ENCODE measurements at regions not wholly inside any gene's neighbourhood (a gene's known extent, or its start where the extent isn't known, plus 50 kb on each side); places are given as distances from the start of the nearest gene placed in this dataset.

DNA sequence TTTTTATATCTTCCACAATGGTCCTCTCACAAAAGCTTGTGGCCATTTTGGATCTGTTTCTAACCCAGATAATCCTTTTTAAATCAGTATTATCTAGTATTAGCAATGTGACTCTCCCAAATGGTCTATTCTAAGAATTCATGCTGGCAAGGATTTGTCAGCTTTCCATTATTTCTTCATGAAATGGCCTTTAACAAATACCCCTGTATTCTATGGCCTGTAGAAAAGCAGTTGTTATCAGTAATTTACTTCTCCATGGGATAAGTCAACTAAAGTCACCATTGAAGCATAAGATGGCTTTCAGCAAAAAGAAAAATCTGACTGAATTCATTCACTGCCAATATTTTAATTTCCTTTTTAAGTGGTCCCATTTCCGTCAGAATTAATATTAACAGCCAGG lies 346.4 kb upstream of the FAM174A start:
- Histone ChIP-seq H3K4me1 (ENCODE audit: control insufficient read depth, insufficient read depth, low read length) (no peaks in the 10 kb centered on the region), H3K27me3 (ENCODE audit: control insufficient read depth, insufficient read depth, low read length) (no peaks in the 10 kb centered on the region), H3K4me2 (ENCODE audit: low read length) (no peak overlapping the region), H3K9me3 (replicated peaks; ENCODE audit: low read length) (no peaks in the 10 kb centered on the region), H3K4me3 (ENCODE audit: low read length) (no peak overlapping the region), H3K9ac (ENCODE audit: low read depth, low read length) (no peak overlapping the region), H3K36me3 (ENCODE audit: insufficient read depth, low read length) (no peaks in the 10 kb centered on the region)

DNA sequence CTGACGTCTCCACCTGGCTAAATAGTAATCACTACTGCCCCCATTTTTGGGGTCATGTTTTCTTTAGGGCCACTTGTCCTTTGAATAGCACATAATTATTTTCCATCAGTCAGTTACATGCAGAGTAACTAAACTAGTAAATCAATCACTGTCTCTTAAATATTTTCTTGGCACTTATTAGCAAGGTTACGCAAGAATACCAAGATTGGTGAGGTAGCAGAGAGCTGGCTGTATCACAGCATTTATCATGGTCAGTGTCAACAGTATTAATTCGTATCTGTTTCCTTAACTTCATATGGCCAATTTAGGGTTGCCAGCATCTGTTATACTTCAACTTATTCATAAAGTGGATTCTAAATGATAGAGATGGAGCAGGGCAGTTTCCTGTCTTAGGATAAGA lies 346.8 kb upstream of the FAM174A start:
- Histone ChIP-seq H3K9ac (ENCODE audit: low read depth, low read length) (no peak overlapping the region), H3K27me3 (ENCODE audit: control insufficient read depth, insufficient read depth, low read length) (no peaks in the 10 kb centered on the region), H3K4me3 (ENCODE audit: low read length) (no peak overlapping the region), H3K9me3 (replicated peaks; ENCODE audit: low read length) (no peaks in the 10 kb centered on the region), H3K36me3 (ENCODE audit: insufficient read depth, low read length) (no peaks in the 10 kb centered on the region), H3K4me2 (ENCODE audit: low read length) (no peak overlapping the region), H3K4me1 (ENCODE audit: control insufficient read depth, insufficient read depth, low read length) (no peaks in the 10 kb centered on the region)

GRCh38 chr5:100186181-100186580 lies 349.0 kb upstream of the FAM174A start:
- Histone ChIP-seq H3K4me2 (ENCODE audit: low read length) (no peak overlapping the region), H3K4me3 (ENCODE audit: low read length) (no peak overlapping the region), H3K36me3 (ENCODE audit: insufficient read depth, low read length) (no peaks in the 10 kb centered on the region), H3K9ac (ENCODE audit: low read depth, low read length) (no peak overlapping the region), H3K9me3 (replicated peaks; ENCODE audit: low read length) (no peaks in the 10 kb centered on the region), H3K27me3 (ENCODE audit: control insufficient read depth, insufficient read depth, low read length) (no peaks in the 10 kb centered on the region), H3K4me1 (ENCODE audit: control insufficient read depth, insufficient read depth, low read length) (no peaks in the 10 kb centered on the region)

DNA sequence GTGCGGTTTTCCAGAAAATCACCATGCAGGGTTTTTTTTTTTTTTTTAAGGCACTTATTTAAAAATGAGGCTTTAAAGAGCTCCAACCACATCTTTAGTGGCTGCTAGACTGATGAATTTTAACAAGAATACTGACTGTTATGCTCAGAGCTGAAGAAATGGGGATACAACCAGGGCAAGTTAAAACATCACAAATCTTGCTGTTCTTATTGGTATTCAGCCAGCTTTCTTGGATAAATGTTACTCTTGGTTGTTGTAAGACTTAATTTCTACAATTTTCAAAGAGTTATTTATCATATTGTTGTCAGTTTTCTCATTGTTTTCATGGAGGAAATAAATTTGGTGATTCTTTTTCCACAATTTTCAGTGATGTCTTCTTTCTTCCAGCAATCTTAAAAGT lies 352.8 kb upstream of the FAM174A start:
- Histone ChIP-seq H3K9me3 (replicated peaks; ENCODE audit: low read length) (no peaks in the 10 kb centered on the region), H3K4me1 (ENCODE audit: control insufficient read depth, insufficient read depth, low read length) (no peaks in the 10 kb centered on the region), H3K27me3 (ENCODE audit: control insufficient read depth, insufficient read depth, low read length) (no peaks in the 10 kb centered on the region), H3K4me3 (ENCODE audit: low read length) (no peak overlapping the region), H3K4me2 (ENCODE audit: low read length) (no peak overlapping the region), H3K9ac (ENCODE audit: low read depth, low read length) (no peak overlapping the region), H3K36me3 (ENCODE audit: insufficient read depth, low read length) (no peaks in the 10 kb centered on the region)

- Histone ChIP-seq H3K4me1 (ENCODE audit: control insufficient read depth, insufficient read depth, low read length) (no peaks in the 10 kb centered on the region), H3K36me3 (ENCODE audit: insufficient read depth, low read length) (no peaks in the 10 kb centered on the region), H3K4me2 (ENCODE audit: low read length) (no peak overlapping the region), H3K9me3 (replicated peaks; ENCODE audit: low read length) (no peaks in the 10 kb centered on the region), H3K4me3 (ENCODE audit: low read length) (no peak overlapping the region), H3K9ac (ENCODE audit: low read depth, low read length) (no peak overlapping the region), H3K27me3 (ENCODE audit: control insufficient read depth, insufficient read depth, low read length) (no peaks in the 10 kb centered on the region)
These were observed 359.8 kb upstream of the FAM174A start for GRCh38 chr5:100175346-100175745.

- Histone ChIP-seq H3K4me2 (ENCODE audit: low read length) (no peak overlapping the region), H3K4me3 (ENCODE audit: low read length) (no peak overlapping the region), H3K4me1 (ENCODE audit: control insufficient read depth, insufficient read depth, low read length) (no peaks in the 10 kb centered on the region), H3K27me3 (ENCODE audit: control insufficient read depth, insufficient read depth, low read length) (no peaks in the 10 kb centered on the region), H3K9ac (ENCODE audit: low read depth, low read length) (no peak overlapping the region), H3K36me3 (ENCODE audit: insufficient read depth, low read length) (no peaks in the 10 kb centered on the region), H3K9me3 (replicated peaks; ENCODE audit: low read length) (no peaks in the 10 kb centered on the region)
These were observed 369.9 kb upstream of the FAM174A start for GRCh38 chr5:100165309-100165708.

DNA sequence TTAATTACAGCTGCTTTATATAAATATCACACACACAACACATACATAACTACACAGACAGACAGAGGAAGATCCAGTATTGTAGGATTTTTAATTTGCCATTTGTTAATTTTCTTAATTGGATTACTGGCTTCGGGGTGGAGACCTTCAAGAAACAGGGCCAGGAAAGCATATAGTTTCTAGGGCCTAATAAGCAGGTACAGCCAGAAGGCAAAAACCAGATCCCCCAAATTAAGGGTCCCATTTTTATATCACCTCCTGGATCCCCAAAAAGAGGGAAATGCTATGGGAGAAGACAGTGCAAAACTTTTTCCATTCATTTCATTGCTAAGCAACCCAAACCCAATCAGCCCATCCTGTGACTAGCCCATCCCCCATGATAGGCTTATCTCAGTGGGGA lies 373.3 kb upstream of the FAM174A start:
- no peak overlapping the region for H3K4me3 ChIP-seq (ENCODE audit: low read length)
- no peaks in the 10 kb centered on the region for H3K36me3 ChIP-seq (ENCODE audit: insufficient read depth, low read length)
- H3K4me1 ChIP-seq (ENCODE audit: control insufficient read depth, insufficient read depth, low read length): no peaks in the 10 kb centered on the region
- no peak overlapping the region for H3K9ac ChIP-seq (ENCODE audit: low read depth, low read length)
- no peak overlapping the region for H3K4me2 ChIP-seq (ENCODE audit: low read length)
- no peaks in the 10 kb centered on the region for H3K9me3 ChIP-seq (replicated peaks; ENCODE audit: low read length)
- no peaks in the 10 kb centered on the region for H3K27me3 ChIP-seq (ENCODE audit: control insufficient read depth, insufficient read depth, low read length)

- H3K9me3 ChIP-seq (replicated peaks; ENCODE audit: low read length): no peaks in the 10 kb centered on the region
- no peak overlapping the region for H3K4me3 ChIP-seq (ENCODE audit: low read length)
- no peak overlapping the region for H3K9ac ChIP-seq (ENCODE audit: low read depth, low read length)
- H3K36me3 ChIP-seq (ENCODE audit: insufficient read depth, low read length): no peaks in the 10 kb centered on the region
- H3K4me1 ChIP-seq (ENCODE audit: control insufficient read depth, insufficient read depth, low read length): no peaks in the 10 kb centered on the region
- H3K4me2 ChIP-seq (ENCODE audit: low read length): no peak overlapping the region
- H3K27me3 ChIP-seq (ENCODE audit: control insufficient read depth, insufficient read depth, low read length): no peaks in the 10 kb centered on the region
These were observed 378.1 kb upstream of the FAM174A start for GRCh38 chr5:100157066-100157465.

GRCh38 chr5:100148239-100148638 lies 386.9 kb upstream of the FAM174A start:
- Histone ChIP-seq H3K27me3 (ENCODE audit: control insufficient read depth, insufficient read depth, low read length) (no peaks in the 10 kb centered on the region), H3K9me3 (replicated peaks; ENCODE audit: low read length) (no peaks in the 10 kb centered on the region)

DNA sequence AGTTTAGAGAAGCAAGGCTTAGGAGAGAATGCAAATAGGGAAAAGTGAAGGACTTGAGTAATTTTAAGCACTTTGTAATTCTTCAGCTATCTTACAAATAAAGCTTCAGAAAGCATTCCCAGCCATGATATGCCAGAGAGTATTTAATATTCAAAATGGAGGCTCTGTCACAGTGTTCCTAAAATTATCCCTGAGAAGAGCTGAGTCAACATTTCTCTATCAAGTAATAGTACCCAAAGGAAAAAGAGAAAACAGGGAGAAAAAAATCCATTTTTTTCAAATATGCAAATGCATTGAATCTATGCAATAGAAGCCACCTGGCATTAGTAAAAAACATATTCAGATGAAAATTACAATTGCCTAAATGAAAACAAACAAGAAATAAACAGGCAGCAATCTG lies 392.6 kb upstream of the FAM174A start:
- H3K9ac ChIP-seq (ENCODE audit: low read depth, low read length): no peak overlapping the region
- H3K36me3 ChIP-seq (ENCODE audit: insufficient read depth, low read length): no peaks in the 10 kb centered on the region
- no peak overlapping the region for H3K4me2 ChIP-seq (ENCODE audit: low read length)
- H3K9me3 ChIP-seq (replicated peaks; ENCODE audit: low read length): no peaks in the 10 kb centered on the region
- no peaks in the 10 kb centered on the region for H3K27me3 ChIP-seq (ENCODE audit: control insufficient read depth, insufficient read depth, low read length)
- H3K4me3 ChIP-seq (ENCODE audit: low read length): no peak overlapping the region
- no peaks in the 10 kb centered on the region for H3K4me1 ChIP-seq (ENCODE audit: control insufficient read depth, insufficient read depth, low read length)

More at GRCh38 chr5:100148239-100148638, 386.9 kb upstream of the FAM174A start:
- Histone ChIP-seq H3K36me3 (ENCODE audit: insufficient read depth, low read length) (no peaks in the 10 kb centered on the region), H3K9ac (ENCODE audit: low read depth, low read length) (no peak overlapping the region), H3K4me3 (ENCODE audit: low read length) (no peak overlapping the region), H3K4me2 (ENCODE audit: low read length) (no peak overlapping the region), H3K4me1 (ENCODE audit: control insufficient read depth, insufficient read depth, low read length) (no peaks in the 10 kb centered on the region)

GRCh38 chr5:100131161-100131560 lies 404.0 kb upstream of the FAM174A start:
- H3K4me1 ChIP-seq (ENCODE audit: control insufficient read depth, insufficient read depth, low read length): no peaks in the 10 kb centered on the region
- no peaks in the 10 kb centered on the region for H3K36me3 ChIP-seq (ENCODE audit: insufficient read depth, low read length)
- H3K9me3 ChIP-seq (replicated peaks; ENCODE audit: low read length): no peaks in the 10 kb centered on the region
- H3K9ac ChIP-seq (ENCODE audit: low read depth, low read length): no peak overlapping the region
- H3K4me3 ChIP-seq (ENCODE audit: low read length): no peak overlapping the region
- H3K27me3 ChIP-seq (ENCODE audit: control insufficient read depth, insufficient read depth, low read length): no peaks in the 10 kb centered on the region
- H3K4me2 ChIP-seq (ENCODE audit: low read length): no peak overlapping the region

- Histone ChIP-seq H3K36me3 (ENCODE audit: insufficient read depth, low read length) (no peaks in the 10 kb centered on the region), H3K9me3 (replicated peaks; ENCODE audit: low read length) (no peaks in the 10 kb centered on the region), H3K9ac (ENCODE audit: low read depth, low read length) (no peak overlapping the region), H3K27me3 (ENCODE audit: control insufficient read depth, insufficient read depth, low read length) (no peaks in the 10 kb centered on the region), H3K4me3 (ENCODE audit: low read length) (no peak overlapping the region), H3K4me2 (ENCODE audit: low read length) (no peak overlapping the region), H3K4me1 (ENCODE audit: control insufficient read depth, insufficient read depth, low read length) (no peaks in the 10 kb centered on the region)
These were observed 404.9 kb upstream of the FAM174A start for GRCh38 chr5:100130307-100130706.

Measured in skeletal muscle satellite cell (primary cell).